Tibial artery (tissue), 4 donors: ENCODE measurements at regions not wholly inside any gene's neighbourhood (a gene's known extent, or its start where the extent isn't known, plus 50 kb on each side); places are given as distances from the start of the nearest gene placed in this dataset.

Experiments used
- DNase-seq, 2 donors: peaks; one replicate each; pipeline ENCODE4 v3.0.0-alpha.2; 2019
- H3K27ac ChIP-seq, 2 donors: fragments of 200-600 bp; sonication (generic) in 1 of 2; 1 replicate in 1 of 2; 2 replicates in 1 of 2; pipeline ENCODE4 v1.5.1; 2018 to 2019; ENCODE audit warnings: mild to moderate bottlenecking in 1 of 2
- H3K27me3 ChIP-seq, 2 donors: fragments of 200-600 bp; sonication (generic) in 1 of 2; one replicate each; pipeline versions ENCODE4 v1.5.1 to v1.6.0; 2016 to 2019
- H3K36me3 ChIP-seq, 3 donors: fragments of 200-600 bp; sonication (generic) in 2 of 3; one replicate each; pipeline ENCODE4 v1.5.1; 2016 to 2019; ENCODE audit warnings: mild to moderate bottlenecking in 2 of 3
- H3K4me1 ChIP-seq, 4 donors: fragments of 200-600 bp; sonication (generic) in 2 of 4; 1 replicate in 3 of 4; 2 replicates in 1 of 4; pipeline ENCODE4 v1.5.1; 2016 to 2019
- H3K4me3 ChIP-seq, 2 donors: fragments of 200-600 bp; sonication (generic) in 1 of 2; 1 replicate in 1 of 2; 2 replicates in 1 of 2; pipeline ENCODE4 v1.5.1; 2018 to 2019; ENCODE audit warnings: mild to moderate bottlenecking in 2 of 2
- H3K9me3 ChIP-seq, 3 donors: fragments of 200-600 bp; sonication (generic) in 1 of 3; one replicate each; pipeline ENCODE4 v1.5.1; 2016 to 2019
- intact Hi-C: fragments of 100-400 bp; cut with DNase I; formaldehyde crosslinking; loops from one replicate; pipeline ENCODE4 v1.15.0; 2023; ENCODE audit warnings: low total_unique reads
- TF ChIP-seq, protein P1 (sequence below), 2 experiments: fragments of 200-600 bp in 1 of 2; fragments of 450-650 bp in 1 of 2; IDR thresholded peaks; one replicate each; pipeline ENCODE4 v1.5.1; 2017 to 2019; ENCODE audit warnings: antibody characterized with exemption in 2 of 2, mild to moderate bottlenecking in 1 of 2, moderate library complexity in 1 of 2

DNA sequence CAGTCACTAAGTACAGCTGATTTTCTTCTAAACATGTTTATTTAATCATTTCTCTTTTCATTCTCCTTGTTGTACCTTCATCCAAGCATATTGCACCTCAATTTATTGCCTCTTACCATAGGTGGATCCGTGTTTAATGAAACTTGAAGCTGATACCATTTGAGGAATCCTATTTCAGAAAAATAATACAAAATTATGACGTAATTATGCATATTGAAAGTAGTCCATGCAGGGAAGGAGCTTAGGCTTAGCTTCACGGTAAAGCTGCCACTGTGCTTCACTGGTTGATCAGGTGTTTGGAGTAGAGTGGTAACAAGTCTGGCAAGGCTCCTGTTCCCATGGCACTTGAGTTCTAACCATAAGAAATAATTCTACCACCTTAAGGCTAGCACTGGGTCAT is 61.0 kb upstream of the CLEC14A start:
- DNase-seq, result no peak
- H3K4me1 ChIP-seq, result no peaks in the 10 kb centered on the region
- H3K36me3 ChIP-seq, result no peaks in the 10 kb centered on the region
- no peaks in the 10 kb centered on the region for H3K27me3 ChIP-seq
- H3K27ac ChIP-seq, result no peak overlapping the region
- TF ChIP-seq, protein P1, sequence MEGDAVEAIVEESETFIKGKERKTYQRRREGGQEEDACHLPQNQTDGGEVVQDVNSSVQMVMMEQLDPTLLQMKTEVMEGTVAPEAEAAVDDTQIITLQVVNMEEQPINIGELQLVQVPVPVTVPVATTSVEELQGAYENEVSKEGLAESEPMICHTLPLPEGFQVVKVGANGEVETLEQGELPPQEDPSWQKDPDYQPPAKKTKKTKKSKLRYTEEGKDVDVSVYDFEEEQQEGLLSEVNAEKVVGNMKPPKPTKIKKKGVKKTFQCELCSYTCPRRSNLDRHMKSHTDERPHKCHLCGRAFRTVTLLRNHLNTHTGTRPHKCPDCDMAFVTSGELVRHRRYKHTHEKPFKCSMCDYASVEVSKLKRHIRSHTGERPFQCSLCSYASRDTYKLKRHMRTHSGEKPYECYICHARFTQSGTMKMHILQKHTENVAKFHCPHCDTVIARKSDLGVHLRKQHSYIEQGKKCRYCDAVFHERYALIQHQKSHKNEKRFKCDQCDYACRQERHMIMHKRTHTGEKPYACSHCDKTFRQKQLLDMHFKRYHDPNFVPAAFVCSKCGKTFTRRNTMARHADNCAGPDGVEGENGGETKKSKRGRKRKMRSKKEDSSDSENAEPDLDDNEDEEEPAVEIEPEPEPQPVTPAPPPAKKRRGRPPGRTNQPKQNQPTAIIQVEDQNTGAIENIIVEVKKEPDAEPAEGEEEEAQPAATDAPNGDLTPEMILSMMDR (IDR thresholded peaks at IDR 0.05), result no peak
- intact Hi-C loops, result no loop called here
- no peaks in the 10 kb centered on the region for H3K9me3 ChIP-seq
- H3K4me3 ChIP-seq, result no peak overlapping the region

DNA sequence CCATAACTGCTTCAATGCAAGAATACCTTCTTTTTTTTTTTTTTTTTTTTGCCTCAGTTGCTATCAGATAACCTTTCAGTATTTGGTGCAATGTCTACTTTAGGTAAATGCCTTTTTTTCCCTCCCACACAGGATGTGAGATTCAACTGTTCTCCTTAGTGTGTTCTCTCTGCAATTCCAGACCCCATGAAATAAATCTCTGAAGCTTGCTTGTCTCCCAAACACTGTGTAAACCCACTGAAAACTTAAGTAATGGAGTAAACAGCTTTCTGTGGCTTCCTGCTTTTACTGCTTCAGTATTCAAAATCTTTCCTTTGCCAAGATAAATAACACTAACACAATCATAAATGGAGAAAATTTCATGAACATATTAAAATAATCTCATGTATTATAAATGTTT is 55.8 kb upstream of the CLEC14A start:
- Histone ChIP-seq H3K27me3 (no peaks in the 10 kb centered on the region), H3K9me3 (no peaks in the 10 kb centered on the region), H3K36me3 (no peaks in the 10 kb centered on the region), H3K4me3 (no peak overlapping the region), H3K27ac (no peak overlapping the region), H3K4me1 (peaks cover 0 to 12% (median 0%) of the 10 kb centered on the region in 4 donors)
- TF ChIP-seq, protein P1 (IDR thresholded peaks at IDR 0.05), result no peak
- intact Hi-C loops, result no loop called here
- DNase-seq, result no peak

DNA sequence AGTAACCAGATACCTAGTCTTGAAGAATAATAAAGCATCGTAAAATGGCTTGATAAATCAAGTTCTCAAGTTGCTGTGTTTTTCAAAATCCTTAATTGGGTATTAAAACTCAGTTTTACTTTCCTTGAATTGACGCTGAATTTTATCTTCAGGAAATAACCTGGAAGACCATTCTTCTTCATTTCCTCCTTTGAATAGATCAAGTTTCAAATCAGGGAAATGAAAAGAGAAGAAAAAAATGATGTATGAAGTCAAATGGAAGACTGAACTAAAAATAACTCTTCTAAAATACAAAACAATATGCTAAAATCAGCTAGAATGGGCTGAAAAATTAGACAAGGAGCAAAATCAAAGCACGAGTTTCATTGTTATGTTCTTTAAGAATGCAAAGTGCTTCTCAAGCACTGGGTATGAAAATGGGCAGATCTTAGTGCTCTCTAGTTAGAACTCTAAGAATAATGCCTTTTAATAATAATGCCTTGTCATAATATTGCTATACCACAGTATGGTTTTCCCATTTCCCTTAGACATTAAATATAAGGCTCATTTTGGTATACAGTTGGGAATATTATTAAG is 54.6 kb upstream of the CLEC14A start:
- Histone ChIP-seq H3K27ac (no peak overlapping the region), H3K9me3 (no peaks in the 10 kb centered on the region), H3K36me3 (no peaks in the 10 kb centered on the region), H3K4me3 (no peak overlapping the region), H3K27me3 (no peaks in the 10 kb centered on the region), H3K4me1 (peaks cover 0 to 12% (median 0%) of the 10 kb centered on the region in 4 donors)
- intact Hi-C loops, result no loop called here
- TF ChIP-seq, protein P1 (IDR thresholded peaks at IDR 0.05), result no peak
- no peak for DNase-seq

DNA sequence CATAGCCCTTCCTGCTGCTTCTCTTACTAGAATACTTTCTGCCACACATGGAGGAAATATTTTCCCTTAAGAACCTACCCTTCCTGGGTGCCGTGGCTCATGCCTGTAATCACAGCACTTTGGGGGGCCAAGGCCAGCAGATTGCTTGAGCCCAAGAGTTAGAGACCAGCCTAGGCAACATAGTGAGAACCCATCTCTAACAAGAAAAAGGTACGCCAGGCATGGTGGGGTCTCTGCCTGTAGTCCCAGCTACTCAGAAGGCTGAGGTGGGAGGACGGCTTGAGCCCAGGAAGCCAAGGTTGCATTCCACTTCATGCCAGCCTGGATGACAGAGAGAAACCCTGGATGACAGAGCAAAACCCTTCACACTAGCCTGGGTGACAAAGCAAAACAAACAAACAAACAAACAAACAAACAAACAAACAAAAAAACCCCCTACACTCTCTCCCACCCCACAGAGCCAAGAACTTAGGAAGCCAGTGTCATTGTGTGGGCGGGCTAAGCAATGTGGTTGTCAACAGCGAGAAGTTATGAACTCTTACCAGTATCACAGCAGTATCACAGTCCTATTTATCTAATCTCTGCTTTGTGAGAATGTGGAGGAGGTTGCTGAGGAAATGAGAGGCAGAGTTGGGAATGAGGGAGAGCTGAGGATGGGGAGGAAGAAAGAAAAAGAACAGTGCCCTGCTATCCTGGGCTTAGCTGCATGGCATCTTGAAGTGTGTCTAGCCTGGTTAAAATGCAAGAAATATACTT is 53.8 kb upstream of the CLEC14A start:
- Histone ChIP-seq H3K27me3 (no peaks in the 10 kb centered on the region), H3K27ac (no peak overlapping the region), H3K9me3 (no peaks in the 10 kb centered on the region), H3K36me3 (no peaks in the 10 kb centered on the region), H3K4me1 (peaks cover 0 to 12% (median 0%) of the 10 kb centered on the region in 4 donors), H3K4me3 (no peak overlapping the region)
- DNase-seq, result no peak
- intact Hi-C loops, result no loop called here
- TF ChIP-seq, protein P1 (IDR thresholded peaks at IDR 0.05), result no peak
